ENCODE measurements at regions not wholly inside any gene's neighbourhood (a gene's known extent, or its start where the extent isn't known, plus 50 kb on each side); places are given as distances from the start of the nearest gene placed in this dataset.

- no peak overlapping the region for H3K4me2 ChIP-seq (ENCODE audit: insufficient read depth in 1 of 2, low read depth in 2 of 2, low read length in 2 of 2)
- DNase-seq (ENCODE audit: low read depth in 1 of 2, low spot score in 2 of 2) (no peak), FAIRE-seq (no peak)
- TF ChIP-seq BRCA1 (IDR thresholded peaks at IDR 0.05; ENCODE audit: low read depth, low read length) (no peak), SP4 (IDR thresholded peaks at IDR 0.05; ENCODE audit: low read length) (no peak), TAF7 (optimal IDR thresholded peaks at IDR 0.05; ENCODE audit: borderline replicate concordance, low read depth, low read length) (no peak), SIX5 (IDR thresholded peaks at IDR 0.05; ENCODE audit: low read depth, low read length) (no peak), POLR2A (IDR thresholded peaks at IDR 0.05; ENCODE audit: control extremely low read depth in 1 of 2, low read depth in 2 of 2, low read length in 2 of 2) (no peak), SP2 (IDR thresholded peaks at IDR 0.05; ENCODE audit: low read length) (no peak), SUZ12 (IDR thresholded peaks at IDR 0.05; ENCODE audit: low read length) (no peak), E2F6 (IDR thresholded peaks at IDR 0.05) (no peak), KDM1A (IDR thresholded peaks at IDR 0.05; ENCODE audit: borderline replicate concordance, low read length) (no peak), CBX5 (IDR thresholded peaks at IDR 0.05; ENCODE audit: low read depth, low read length) (no peak), CBX8 (IDR thresholded peaks at IDR 0.05; ENCODE audit: borderline replicate concordance, low read depth, low read length) (no peak), RBBP5 (IDR thresholded peaks at IDR 0.05; ENCODE audit: borderline replicate concordance, low read depth, low read length) (no peak), RXRA (IDR thresholded peaks at IDR 0.05; ENCODE audit: insufficient read depth, low read depth, low read length) (no peak), RAD21 (IDR thresholded peaks at IDR 0.05 in 1 of 2, conservative IDR thresholded peaks at IDR 0.05 in 1 of 2; ENCODE audit: low read depth in 2 of 2, low read length in 2 of 2) (no peak), POLR2AphosphoS5 (IDR thresholded peaks at IDR 0.05; ENCODE audit: low read depth, low read length) (no peak), TEAD4 (IDR thresholded peaks at IDR 0.05; ENCODE audit: low read depth, low read length) (no peak)
- H3K18ac ChIP-seq (ENCODE audit: extremely low read depth, low read length), result no peak overlapping the region
- H3K23ac ChIP-seq (ENCODE audit: insufficient read length), result no peak overlapping the region
- H2BK120ac ChIP-seq (replicated peaks; ENCODE audit: low read depth, low read length), result no peak overlapping the region
- no peak overlapping the region for H2BK12ac ChIP-seq (ENCODE audit: low read depth, low read length)
- H3K23me2 ChIP-seq (ENCODE audit: low read depth, low read length), result no peaks in the 10 kb centered on the region
- no peak overlapping the region for H3K4me3 ChIP-seq (ENCODE audit: extremely low read depth in 1 of 4, insufficient read depth in 2 of 4, low read depth in 3 of 4, low read length in 4 of 4)
- no peaks in the 10 kb centered on the region for H3K79me2 ChIP-seq (ENCODE audit: control insufficient read depth in 1 of 2, insufficient read depth in 2 of 2, low read length in 2 of 2)
- H3K27ac ChIP-seq (ENCODE audit: low read depth, low read length), result no peak overlapping the region
- CTCF ChIA-PET (ENCODE audit: partially characterized antibody), result no interaction called here
- no peak overlapping the region for H4K91ac ChIP-seq (replicated peaks; ENCODE audit: insufficient read length, low read length)
- H3K4me1 ChIP-seq (replicated peaks in 1 of 4; ENCODE audit: control insufficient read depth in 3 of 4, insufficient read depth in 4 of 4, low read length in 3 of 4), result peaks cover 0 to 7% (median 1%) of the 10 kb centered on the region in 4 experiments; a peak in 1 of 7 replicates
- 93% methylated on average over 1 of the region's 1 CpG; no CpG with 5 or more reads in 1 of the 2 experiments for WGBS, 2 experiments (ENCODE audit: extremely low coverage in 1 of 2, insufficient coverage in 1 of 2, insufficient read length in 1 of 2, insufficient replicate concordance in 2 of 2, low coverage in 1 of 2, low lambda C conversion rate in 2 of 2, missing lambda C conversion rate in 1 of 2)
- H3K27me3 ChIP-seq (replicated peaks in 1 of 4; ENCODE audit: control insufficient read depth in 3 of 4, extremely low read depth in 1 of 4, insufficient read depth in 3 of 4, low read length in 3 of 4), result no peaks in the 10 kb centered on the region
- H3K9ac ChIP-seq (replicated peaks in 1 of 4; ENCODE audit: extremely low read depth in 1 of 4, low read depth in 3 of 4, low read length in 3 of 4), result no peak overlapping the region
- no peak overlapping the region for H2BK20ac ChIP-seq (ENCODE audit: low read length)
- H3K14ac ChIP-seq (ENCODE audit: insufficient read length), result no peak overlapping the region
- no peak overlapping the region for H2BK15ac ChIP-seq (ENCODE audit: low read length)
- H3K36me3 ChIP-seq (ENCODE audit: control insufficient read depth in 2 of 4, insufficient read depth in 4 of 4, low read length in 3 of 4), result no peaks in the 10 kb centered on the region
- H3K9me3 ChIP-seq (ENCODE audit: insufficient read depth in 2 of 2, low read depth in 1 of 2, low read length in 1 of 2), result no peaks in the 10 kb centered on the region
- no peak overlapping the region for H2AFZ ChIP-seq (ENCODE audit: low read length)
- H3K79me1 ChIP-seq (ENCODE audit: low read depth, low read length), result no peaks in the 10 kb centered on the region
- H3K4ac ChIP-seq (replicated peaks; ENCODE audit: insufficient read length, low read depth, low read length), result no peak overlapping the region
- H2BK5ac ChIP-seq (ENCODE audit: low read depth, low read length), result no peak overlapping the region
- no peaks in the 10 kb centered on the region for H4K20me1 ChIP-seq (replicated peaks in 1 of 2; ENCODE audit: control insufficient read depth in 1 of 2, insufficient read depth in 2 of 2, low read length in 2 of 2)
- H2AK5ac ChIP-seq (ENCODE audit: low read depth, low read length), result no peak overlapping the region
- POLR2A ChIA-PET (ENCODE audit: partially characterized antibody), result no interaction called here
- no peak overlapping the region for H4K5ac ChIP-seq (ENCODE audit: insufficient read length, low read depth, low read length)
- H3K56ac ChIP-seq (replicated peaks; ENCODE audit: insufficient read length, low read depth, low read length), result no peak overlapping the region
- H4K8ac ChIP-seq (ENCODE audit: extremely low read depth, insufficient read depth, low read length), result no peak overlapping the region
Observed at GRCh38 chr2:175840256-175840655, 161.8 kb downstream of the LNPK start.

Measured in H1 (cell line).